ENCODE measurements at regions not wholly inside any gene's neighbourhood (a gene's known extent, or its start where the extent isn't known, plus 50 kb on each side); places are given as distances from the start of the nearest gene placed in this dataset.

DNA sequence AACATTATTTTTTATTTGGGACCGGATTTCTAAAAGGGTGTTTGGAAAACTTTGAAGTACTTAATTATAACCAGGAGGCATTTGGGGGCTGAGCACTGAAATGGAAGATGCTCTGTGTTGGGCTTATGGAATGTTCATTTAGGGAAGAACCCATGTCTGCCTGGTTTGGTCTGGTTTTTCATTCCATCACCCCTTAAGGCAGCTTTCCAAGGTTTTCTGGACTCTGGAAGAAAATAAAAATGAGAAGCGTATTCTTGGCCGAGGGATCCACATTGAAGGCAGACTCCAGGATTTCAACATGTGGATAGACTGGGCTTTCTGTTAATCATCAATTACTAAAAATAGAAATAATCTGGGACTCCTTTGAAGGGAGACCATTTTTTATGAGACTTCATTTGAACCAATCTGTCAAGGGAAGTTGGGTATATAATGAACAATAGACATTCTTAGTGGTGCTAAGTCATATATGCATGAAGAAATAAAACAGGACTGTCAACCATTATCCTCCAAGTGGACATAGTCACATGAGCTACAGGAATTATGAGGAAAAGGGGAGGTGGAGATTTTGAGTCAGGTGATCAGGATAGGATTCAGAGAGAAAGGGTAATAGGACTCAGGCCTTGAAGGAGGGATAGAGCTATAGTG is 270.5 kb upstream of the ADAMTS9 start:
- Mint-ChIP-seq H3K36me3 (no peaks in the 10 kb centered on the region), H3K4me1 (ENCODE audit: low read depth in 2 of 2) (no peaks in the 10 kb centered on the region), H3K27ac (no peak overlapping the region), H3K27me3 (no peaks in the 10 kb centered on the region), H3K4me3 (no peak overlapping the region), H3K9me3 (peaks cover 6% of the 10 kb centered on the region)
- DNase-seq (ENCODE audit: low spot score) (no peak), ATAC-seq (no peak)

DNA sequence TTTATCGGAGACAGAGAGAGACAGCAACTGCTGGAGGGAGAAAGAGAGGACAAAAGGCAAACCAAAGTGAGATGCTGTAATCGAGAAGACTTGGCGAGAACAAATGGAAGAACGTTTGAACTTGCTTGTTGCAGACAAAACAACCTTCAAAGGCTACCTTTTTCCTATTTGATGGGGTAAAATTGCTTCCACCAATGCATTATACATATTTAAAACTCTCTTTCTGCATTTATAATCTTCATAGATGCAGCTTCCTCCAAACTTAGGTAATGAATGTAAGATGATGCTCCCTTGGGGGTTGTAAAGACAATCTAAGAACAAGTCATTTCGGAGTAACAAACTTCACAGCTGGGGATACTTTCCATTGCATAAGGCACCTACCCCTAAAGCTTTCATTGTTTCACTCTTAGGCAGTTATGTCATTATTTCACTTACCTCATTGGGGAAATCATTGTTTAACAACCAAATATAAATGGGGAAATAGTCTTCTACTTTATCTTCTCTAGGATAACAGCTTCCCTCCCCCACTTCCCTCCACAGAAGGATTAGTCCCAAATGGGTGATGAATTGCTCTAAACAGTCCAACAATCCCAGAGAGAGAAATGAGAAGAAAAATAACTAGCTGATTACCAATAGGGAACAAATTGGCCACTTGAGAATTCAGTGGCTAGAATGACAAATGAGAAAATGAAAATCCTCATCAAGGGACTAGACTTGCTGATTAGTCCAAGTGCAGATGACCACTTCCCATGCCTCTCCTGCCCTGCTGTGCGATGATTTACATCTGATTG is 269.8 kb upstream of the ADAMTS9 start:
- Mint-ChIP-seq H3K9me3 (peaks cover 6% of the 10 kb centered on the region), H3K27ac (no peak overlapping the region)

DNA sequence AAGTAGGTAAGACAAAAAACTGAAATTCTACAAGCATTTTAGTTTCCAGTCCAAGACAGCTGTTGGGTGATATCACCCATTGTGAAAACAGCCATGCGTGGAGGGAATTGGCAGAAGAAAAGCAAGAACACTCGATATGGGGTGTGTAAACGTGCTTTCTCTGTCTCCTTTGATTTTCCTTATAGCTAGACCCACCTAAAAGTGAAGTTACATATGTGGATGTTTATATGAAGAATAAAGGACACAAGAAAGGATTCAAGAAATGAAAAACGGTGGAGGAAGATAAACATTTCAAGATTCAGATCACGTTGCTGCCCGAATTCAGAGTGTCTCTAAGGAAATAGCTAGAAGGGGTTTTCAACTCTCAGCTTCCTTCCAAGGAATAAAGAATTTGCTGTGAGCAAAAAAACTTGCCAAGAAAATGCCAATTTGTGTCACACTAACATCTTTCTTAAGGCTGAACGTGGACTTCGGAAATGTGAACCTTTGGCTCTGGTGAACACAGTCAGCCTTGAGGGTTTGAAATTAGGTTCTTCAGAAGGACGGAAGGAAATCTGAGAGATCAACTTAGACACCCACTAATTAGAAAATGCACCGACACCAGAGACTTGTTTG is 269.0 kb upstream of the ADAMTS9 start:
- Mint-ChIP-seq H3K27ac (no peak overlapping the region), H3K27me3 (no peaks in the 10 kb centered on the region), H3K9me3 (peaks cover 6% of the 10 kb centered on the region), H3K4me3 (no peak overlapping the region), H3K36me3 (no peaks in the 10 kb centered on the region), H3K4me1 (ENCODE audit: low read depth in 2 of 2) (no peaks in the 10 kb centered on the region)
- ATAC-seq (no peak), DNase-seq (ENCODE audit: low spot score) (no peak)

More for the DNA sequence above, 269.8 kb upstream of the ADAMTS9 start:
- DNase-seq (ENCODE audit: low spot score) (no peak), ATAC-seq (no peak)
- no peaks in the 10 kb centered on the region for H3K36me3 Mint-ChIP-seq
- H3K4me3 Mint-ChIP-seq, result no peak overlapping the region
- no peaks in the 10 kb centered on the region for H3K27me3 Mint-ChIP-seq
- H3K4me1 Mint-ChIP-seq (ENCODE audit: low read depth in 2 of 2), result no peaks in the 10 kb centered on the region

DNA sequence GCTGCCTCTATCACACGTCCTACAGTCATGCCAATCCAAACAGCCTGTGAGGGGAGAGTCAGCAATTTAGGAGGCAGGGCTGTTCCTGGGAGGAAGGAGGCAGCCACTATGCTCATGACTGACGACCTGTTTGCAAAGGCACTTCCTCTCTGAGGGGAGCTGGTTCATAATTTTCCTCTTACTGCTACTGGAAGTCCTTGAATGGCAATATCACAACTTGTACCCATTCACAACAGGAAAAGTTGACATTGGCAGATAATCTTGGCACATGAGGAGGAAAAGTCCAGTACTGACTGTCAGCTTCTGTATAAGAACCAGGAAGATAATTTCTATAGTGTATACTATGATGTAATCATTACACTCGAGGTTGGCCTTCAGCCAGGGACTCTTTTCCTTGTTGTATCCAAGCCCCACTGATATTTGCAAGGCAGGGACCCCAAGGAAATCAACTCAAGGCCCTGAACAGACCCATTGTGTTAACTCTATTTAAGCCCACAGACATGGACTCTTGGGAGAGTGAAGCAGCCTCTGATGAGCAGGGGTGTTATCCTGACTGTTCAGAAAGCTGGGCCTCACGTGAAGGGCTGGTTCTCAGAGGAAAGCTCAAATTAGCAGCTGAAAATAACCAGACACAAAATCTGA is 267.3 kb upstream of the ADAMTS9 start:
- Mint-ChIP-seq H3K36me3 (no peaks in the 10 kb centered on the region), H3K27me3 (no peaks in the 10 kb centered on the region), H3K27ac (no peak overlapping the region), H3K9me3 (peaks cover 9% of the 10 kb centered on the region), H3K4me3 (no peak overlapping the region), H3K4me1 (ENCODE audit: low read depth in 2 of 2) (no peaks in the 10 kb centered on the region)
- ATAC-seq, result no peak
- no peak for DNase-seq (ENCODE audit: low spot score)

DNA sequence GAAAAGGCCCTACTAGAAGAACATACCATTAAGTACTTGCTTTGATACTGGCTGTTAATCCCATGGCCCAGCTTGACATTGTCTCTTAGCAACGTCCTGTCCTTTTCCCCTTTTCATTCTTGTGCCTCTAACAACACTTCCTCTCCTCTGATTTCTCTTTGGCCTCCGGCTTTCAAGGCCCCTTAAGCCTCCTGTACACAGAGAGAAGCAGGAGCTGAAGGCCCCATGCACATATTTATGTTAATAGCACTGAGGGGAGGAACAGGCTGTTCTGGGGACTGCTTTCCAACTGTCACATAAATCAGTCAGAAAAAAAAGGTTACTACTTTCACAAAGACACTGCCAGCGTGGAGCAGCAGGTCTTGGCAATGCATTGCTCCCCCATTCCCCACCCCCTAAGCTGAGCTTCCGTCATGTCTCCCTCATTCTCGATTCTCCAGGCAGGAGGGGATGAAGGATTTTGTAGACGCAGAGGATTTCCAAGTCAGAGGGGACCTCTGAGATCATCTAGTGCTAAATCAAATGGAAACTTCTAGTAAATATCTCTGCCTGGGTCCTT is 257.4 kb upstream of the ADAMTS9 start:
- Mint-ChIP-seq H3K4me1 (ENCODE audit: low read depth in 2 of 2) (no peaks in the 10 kb centered on the region), H3K4me3 (no peak overlapping the region), H3K27me3 (no peaks in the 10 kb centered on the region), H3K27ac (no peak overlapping the region), H3K36me3 (peaks cover 6% of the 10 kb centered on the region), H3K9me3 (peaks cover 13% of the 10 kb centered on the region)
- no peak for ATAC-seq
- no peak for DNase-seq (ENCODE audit: low spot score)

DNA sequence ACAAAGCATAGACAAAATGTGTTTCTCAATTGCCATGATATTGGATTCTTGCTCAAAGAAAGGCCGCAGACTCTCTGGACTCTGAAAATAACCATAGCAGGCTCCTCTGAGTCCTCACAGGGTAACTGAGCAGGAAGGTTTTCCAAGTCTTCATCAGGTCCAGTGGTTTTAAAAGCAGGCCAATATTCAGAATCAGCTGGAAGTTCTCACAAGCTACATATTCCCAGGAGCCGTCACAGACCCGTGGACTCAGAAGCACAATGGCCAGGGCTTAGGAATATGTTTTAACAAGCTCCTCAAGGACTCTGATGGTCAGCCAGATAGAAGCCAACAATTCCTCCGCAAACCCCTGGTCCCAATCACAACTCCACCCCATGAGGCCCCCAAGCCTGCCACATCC is 256.1 kb upstream of the ADAMTS9 start:
- H3K27me3 Mint-ChIP-seq, result no peaks in the 10 kb centered on the region
- H3K36me3 Mint-ChIP-seq, result peaks cover 6% of the 10 kb centered on the region
- H3K4me3 Mint-ChIP-seq, result no peak overlapping the region
- DNase-seq (ENCODE audit: low spot score) (no peak), ATAC-seq (no peak)
- H3K4me1 Mint-ChIP-seq (ENCODE audit: low read depth in 2 of 2), result no peaks in the 10 kb centered on the region
- no peak overlapping the region for H3K27ac Mint-ChIP-seq
- H3K9me3 Mint-ChIP-seq, result peaks cover 19% of the 10 kb centered on the region

DNA sequence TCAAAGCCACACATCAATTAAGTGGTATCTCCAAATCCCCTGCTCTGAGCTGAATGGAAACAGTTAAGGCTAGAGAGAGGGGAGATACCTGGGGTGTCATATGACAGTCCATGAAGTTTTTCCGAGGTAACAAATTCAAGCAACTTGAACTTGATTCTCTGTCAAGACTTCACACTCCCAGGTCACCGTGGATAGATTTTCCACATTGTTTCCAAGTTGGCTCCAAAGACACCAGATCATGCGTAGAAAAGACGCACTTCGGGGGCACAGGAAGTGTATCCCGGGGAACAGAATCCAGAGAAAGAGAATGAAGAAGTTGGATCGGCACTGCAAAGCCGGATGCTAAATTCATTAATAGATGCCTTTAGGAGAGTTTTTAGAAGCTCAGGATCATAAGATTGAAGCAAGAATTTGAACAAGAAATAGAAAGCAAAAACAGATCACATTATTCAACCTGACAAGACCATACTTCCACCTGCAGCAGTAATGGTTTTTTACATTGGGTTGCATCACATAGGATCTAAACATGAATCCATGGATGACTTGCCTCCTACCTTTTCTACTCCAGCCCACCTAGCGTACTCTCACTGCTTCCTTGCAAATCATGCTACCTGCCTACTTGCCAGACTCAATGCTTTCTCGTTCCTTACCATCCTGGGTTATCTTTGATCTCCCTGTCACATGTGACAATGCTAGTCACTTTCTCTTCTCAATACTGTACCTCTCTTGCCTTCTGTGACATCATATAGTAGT is 253.0 kb upstream of the ADAMTS9 start:
- Mint-ChIP-seq H3K27ac (no peak overlapping the region), H3K4me3 (no peak overlapping the region)

DNA sequence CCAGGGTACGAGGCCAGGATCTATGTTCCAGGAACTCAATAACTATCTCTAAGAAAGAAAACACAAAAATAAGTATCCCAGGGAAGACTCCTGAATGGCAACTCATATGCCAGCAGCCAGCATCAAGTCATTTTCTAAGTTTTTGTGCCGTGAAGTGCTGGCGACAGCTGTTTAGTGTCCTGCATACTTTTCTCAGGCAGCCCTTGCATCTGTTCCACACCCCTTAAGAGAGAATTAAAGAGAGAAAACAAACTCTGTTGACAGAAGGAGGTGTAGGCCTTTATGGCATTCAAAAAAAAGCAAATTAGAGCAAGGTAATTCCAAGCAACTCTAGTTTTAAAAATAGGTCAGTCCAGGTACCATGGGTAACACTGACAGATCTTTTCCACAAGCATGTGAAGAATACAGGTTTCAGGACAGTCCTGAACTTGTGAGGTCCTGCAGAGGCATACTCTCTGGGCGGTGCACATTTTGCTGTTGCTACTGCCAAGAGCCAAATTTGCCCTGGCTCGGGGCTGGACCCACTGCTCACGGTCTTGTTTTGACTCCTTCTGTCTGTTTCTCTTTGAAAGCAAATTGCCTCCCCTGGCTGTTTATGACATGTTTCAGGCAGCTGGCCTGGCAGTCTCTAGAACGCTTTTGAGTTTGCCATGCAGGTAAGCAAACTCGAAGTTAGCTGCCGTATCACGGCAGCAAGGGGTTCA is 252.1 kb upstream of the ADAMTS9 start:
- H3K4me3 Mint-ChIP-seq, result no peak overlapping the region
- H3K36me3 Mint-ChIP-seq, result peaks cover 6% of the 10 kb centered on the region

More for the DNA sequence above, 253.0 kb upstream of the ADAMTS9 start:
- Mint-ChIP-seq H3K27me3 (no peaks in the 10 kb centered on the region), H3K36me3 (peaks cover 6% of the 10 kb centered on the region), H3K4me1 (ENCODE audit: low read depth in 2 of 2) (no peaks in the 10 kb centered on the region), H3K9me3 (peaks cover 23% of the 10 kb centered on the region)
- ATAC-seq, result no peak
- DNase-seq (ENCODE audit: low spot score), result no peak

DNA sequence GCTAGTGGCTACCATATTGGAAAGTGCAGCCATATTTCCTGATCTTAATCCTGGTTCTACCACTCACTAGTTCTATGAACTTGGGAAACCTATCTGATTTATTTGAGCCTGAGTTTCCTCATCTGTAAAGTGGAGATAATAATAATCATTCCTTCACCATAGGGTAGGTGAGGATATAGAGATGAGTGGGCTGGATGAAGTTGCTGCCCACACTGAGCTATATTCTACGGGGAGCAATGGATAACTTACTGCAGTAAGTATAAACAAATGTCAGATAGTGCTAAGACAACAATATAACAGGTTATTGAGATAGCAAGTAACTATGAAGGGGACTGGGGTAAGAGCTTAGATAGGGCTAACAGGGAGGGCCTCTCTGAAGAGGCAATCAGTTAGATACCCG is 251.5 kb upstream of the ADAMTS9 start:
- Mint-ChIP-seq H3K27me3 (no peaks in the 10 kb centered on the region), H3K4me1 (ENCODE audit: low read depth in 2 of 2) (no peaks in the 10 kb centered on the region), H3K36me3 (peaks cover 6% of the 10 kb centered on the region), H3K27ac (no peak overlapping the region), H3K9me3 (peaks cover 26% of the 10 kb centered on the region), H3K4me3 (no peak overlapping the region)
- no peak for DNase-seq (ENCODE audit: low spot score)
- no peak for ATAC-seq

More for the DNA sequence above, 252.1 kb upstream of the ADAMTS9 start:
- H3K27me3 Mint-ChIP-seq, result no peaks in the 10 kb centered on the region
- no peak for DNase-seq (ENCODE audit: low spot score)
- peaks cover 24% of the 10 kb centered on the region for H3K9me3 Mint-ChIP-seq
- no peak for ATAC-seq
- H3K27ac Mint-ChIP-seq, result no peak overlapping the region
- no peaks in the 10 kb centered on the region for H3K4me1 Mint-ChIP-seq (ENCODE audit: low read depth in 2 of 2)

DNA sequence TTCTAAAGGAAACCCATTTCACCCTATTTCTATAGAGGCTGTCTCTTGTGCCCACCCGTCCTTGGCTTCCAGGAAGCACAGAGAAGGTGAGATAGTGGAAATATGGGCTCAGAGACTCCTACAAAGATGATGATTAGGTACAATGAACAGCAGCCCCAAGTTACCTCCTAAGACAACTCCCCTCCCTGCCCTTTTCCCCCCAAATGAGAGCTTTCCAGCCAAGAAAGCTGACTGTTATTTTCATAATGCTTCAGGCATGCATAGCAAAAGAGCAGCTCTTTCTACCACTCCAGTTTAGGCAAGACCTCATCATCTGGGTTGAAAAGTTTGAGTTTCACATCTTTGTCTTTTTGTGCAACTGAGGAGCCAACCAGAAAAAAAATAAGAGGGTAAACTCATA is 248.8 kb upstream of the ADAMTS9 start:
- Mint-ChIP-seq H3K36me3 (no peaks in the 10 kb centered on the region), H3K4me3 (no peak overlapping the region), H3K4me1 (ENCODE audit: low read depth in 2 of 2) (no peaks in the 10 kb centered on the region), H3K27ac (no peak overlapping the region), H3K27me3 (no peaks in the 10 kb centered on the region), H3K9me3 (peaks cover 35% of the 10 kb centered on the region)
- DNase-seq (ENCODE audit: low spot score) (no peak), ATAC-seq (no peak)

DNA sequence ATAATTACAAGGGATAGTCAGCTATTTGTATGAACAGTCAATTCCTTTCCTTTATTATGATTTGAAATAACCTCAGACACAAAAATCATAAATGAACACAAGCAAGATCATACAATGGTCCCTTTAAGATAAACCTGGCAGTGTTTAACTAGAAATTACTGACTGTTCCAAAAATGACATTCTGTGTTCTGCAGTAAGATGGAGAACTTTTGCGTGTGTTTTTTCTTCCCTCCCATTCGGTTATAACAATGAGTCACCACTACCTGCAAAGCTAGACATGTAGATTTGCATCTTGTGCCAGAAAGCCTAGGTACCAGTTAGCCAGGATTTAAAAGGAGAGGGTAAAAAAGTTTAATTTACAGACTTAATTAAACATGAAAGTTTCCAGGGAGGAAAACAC is 248.2 kb upstream of the ADAMTS9 start:
- DNase-seq (ENCODE audit: low spot score) (no peak), ATAC-seq (no peak)
- peaks cover 31% of the 10 kb centered on the region for H3K9me3 Mint-ChIP-seq
- no peak overlapping the region for H3K27ac Mint-ChIP-seq
- H3K4me1 Mint-ChIP-seq (ENCODE audit: low read depth in 2 of 2), result no peaks in the 10 kb centered on the region
- H3K36me3 Mint-ChIP-seq, result no peaks in the 10 kb centered on the region
- H3K27me3 Mint-ChIP-seq, result no peaks in the 10 kb centered on the region
- no peak overlapping the region for H3K4me3 Mint-ChIP-seq

DNA sequence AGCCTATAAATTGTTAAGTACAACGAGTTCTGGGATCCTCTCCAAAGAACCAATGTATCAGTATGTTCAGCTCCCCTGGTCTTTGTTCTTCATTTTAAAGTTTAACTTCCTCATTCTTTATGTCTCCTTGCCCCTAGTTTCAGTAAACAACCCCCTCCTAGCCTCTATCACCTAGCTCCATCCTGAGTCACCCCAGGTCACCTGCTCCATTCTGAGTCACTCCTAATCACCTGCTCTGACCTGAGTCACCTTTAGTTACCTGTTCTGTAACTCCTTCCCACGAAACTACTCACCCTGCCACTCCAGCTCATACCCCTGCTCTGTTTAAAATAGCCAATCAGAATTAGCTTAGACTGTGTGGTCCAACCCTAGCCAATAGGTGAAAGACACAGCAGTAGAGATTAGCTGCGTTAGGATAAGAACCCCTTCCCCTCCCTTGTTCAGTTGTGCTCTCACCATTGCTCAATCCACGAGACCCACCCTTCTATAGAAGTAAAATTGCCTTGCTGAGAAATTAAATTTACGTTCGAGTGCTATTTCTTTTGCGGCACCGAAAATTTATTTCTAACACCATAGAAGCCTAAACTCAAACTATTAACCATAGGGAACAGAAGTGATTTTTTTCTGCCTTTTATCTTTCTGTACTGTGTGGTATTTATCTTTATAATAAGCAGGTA is 245.0 kb upstream of the ADAMTS9 start:
- Mint-ChIP-seq H3K27ac (no peak overlapping the region), H3K4me3 (no peak overlapping the region), H3K27me3 (no peaks in the 10 kb centered on the region), H3K4me1 (ENCODE audit: low read depth in 2 of 2) (no peaks in the 10 kb centered on the region), H3K9me3 (peaks cover 21% of the 10 kb centered on the region), H3K36me3 (no peaks in the 10 kb centered on the region)
- ATAC-seq, result no peak
- DNase-seq (ENCODE audit: low spot score), result no peak

All from natural killer cell treated with Interleukin-12 subunit alpha and Interleukin-12 subunit beta and Interleukin-15 and Interleukin-18, amount 100 ng/mL, for 72 hours (primary cell).